COR-L47 (cell line): ENCODE measurements at regions not wholly inside any gene's neighbourhood (a gene's known extent, or its start where the extent isn't known, plus 50 kb on each side); places are given as distances from the start of the nearest gene placed in this dataset.

Experiments used
- DNase-seq: peaks from one replicate; lab custom pipeline; 2025; lab: John Stamatoyannopoulos, UW

DNA sequence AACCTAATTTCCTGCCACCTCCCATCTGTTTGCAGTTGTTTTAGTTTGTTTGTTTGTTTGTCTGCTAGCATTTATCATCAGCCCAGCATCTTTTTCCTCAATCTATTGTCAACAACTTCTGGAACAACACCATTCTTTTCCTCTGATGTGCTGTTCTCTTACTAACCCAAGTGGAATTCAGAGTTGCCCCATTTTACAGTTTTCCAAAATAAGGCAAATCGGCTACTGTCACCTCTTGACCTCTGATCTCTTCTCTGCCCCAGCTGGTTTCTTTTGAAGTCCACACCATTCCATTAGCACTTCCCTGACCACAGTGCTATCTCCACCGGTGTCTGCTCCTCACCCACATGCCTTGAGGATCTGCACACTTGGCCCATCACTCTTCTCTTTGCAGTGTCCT lies 102.4 kb downstream of the EFNB2 start:
- no peak for DNase-seq

DNA sequence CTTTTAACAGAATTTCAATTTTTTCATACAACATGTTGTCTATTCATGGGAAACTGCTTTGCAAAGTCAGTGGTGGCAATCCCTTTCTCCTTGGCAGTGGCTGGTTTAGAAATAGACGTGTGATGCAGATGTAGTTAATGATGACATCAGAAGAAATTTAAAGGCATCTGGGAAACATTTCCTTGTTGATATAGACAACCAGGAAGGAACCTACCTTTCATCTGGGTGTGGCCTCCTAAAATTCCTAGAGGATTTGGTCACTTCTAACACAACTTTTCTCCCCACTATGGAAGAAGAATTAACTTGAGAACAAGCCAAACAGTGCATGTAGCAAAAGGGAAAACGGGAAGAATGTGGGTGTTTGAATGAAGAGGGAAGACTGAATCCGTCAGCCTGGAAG lies 102.8 kb downstream of the EFNB2 start:
- DNase-seq, result no peak

DNA sequence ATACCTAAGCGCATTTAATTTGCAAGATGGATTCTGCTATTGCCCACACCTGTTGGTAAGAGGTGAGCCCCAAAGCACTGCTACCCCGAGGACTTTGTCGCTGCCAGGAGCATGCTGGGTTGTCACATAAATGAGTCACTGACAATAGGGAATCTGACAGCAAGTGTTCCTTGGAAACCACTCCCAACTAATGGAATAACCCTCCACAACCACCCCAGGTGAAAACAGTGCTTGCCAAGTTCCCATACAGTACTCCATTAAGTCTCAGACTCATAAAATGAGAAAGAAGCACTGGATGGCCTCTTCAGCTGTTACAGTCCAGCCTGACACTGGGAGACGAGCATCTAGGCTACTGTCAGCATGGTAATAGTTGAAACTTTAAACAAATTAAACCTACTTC lies 108.6 kb downstream of the EFNB2 start:
- DNase-seq, result peak; percentile 51

DNA sequence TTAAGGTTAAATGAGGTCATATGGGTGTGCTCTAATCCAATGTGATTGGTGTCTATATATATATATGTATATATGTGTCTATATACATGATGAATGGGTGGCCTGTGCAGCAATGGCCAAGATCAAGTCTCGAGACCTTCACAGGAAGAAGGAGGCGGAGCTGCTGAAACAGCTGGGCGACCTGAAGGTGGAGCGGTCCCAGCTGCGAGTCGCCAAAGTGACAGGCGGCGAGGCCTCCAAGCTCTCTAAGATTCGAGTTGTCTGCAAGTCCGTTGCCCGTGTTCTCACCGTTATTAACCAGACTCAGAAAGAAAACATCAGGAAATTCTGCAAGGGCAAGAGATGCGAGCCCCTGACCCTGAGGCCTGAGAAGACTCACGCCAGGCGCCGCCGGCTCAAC lies 109.8 kb downstream of the EFNB2 start:
- no peak for DNase-seq

GRCh38 chr13:106424805-106425204 lies 110.7 kb downstream of the EFNB2 start:
- no peak for DNase-seq

DNA sequence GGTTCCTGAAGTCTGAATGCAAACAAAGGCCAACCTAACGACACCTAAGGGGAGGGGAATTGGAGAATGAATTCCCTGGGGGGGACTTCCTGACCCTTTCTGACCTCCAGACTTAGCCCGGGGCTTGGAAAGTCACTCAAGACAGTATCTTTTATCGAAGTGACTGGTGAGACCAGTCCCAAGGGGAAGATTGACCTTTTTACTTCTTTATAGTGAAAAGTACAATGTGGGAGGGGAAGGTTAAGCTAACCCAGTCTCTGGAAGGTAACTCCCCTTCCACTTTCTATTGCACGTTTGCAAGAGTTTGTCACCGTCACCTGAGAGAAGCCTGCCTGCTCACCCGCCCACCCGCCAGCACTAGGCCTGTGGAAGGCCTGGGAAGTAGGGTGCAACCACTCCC lies 111.9 kb downstream of the EFNB2 start:
- no peak for DNase-seq

GRCh38 chr13:106418556-106418955 lies 116.9 kb downstream of the EFNB2 start:
- DNase-seq, result no peak

- no peak for DNase-seq
Measured at GRCh38 chr13:106417467-106418110, 117.9 kb downstream of the EFNB2 start.

- DNase-seq, result no peak
Measured at GRCh38 chr13:106416645-106417044, 118.8 kb downstream of the EFNB2 start.

DNA sequence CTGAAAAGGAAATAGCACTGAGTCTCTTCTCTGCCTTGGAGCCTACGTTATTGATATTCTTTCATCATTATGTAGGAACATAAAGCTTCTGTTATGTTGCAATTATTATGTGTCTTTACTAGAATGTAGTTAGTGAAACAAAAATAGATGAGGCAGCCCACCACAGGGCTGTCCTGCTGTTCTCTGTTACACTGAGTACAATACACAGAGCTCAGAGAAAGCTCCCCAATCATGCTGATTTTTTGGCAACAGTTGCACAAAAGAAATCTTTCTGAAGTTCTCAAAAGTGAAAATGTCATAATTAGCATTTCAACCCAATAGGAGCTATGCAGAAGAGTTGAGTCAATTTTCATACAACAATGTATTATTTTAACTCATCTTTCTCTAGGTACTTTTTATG lies 119.5 kb downstream of the EFNB2 start:
- DNase-seq, result no peak

- no peak for DNase-seq
Measured at GRCh38 chr13:106415442-106415841, 120.0 kb downstream of the EFNB2 start.

GRCh38 chr13:106407338-106407737 lies 128.1 kb downstream of the EFNB2 start:
- no peak for DNase-seq

DNA sequence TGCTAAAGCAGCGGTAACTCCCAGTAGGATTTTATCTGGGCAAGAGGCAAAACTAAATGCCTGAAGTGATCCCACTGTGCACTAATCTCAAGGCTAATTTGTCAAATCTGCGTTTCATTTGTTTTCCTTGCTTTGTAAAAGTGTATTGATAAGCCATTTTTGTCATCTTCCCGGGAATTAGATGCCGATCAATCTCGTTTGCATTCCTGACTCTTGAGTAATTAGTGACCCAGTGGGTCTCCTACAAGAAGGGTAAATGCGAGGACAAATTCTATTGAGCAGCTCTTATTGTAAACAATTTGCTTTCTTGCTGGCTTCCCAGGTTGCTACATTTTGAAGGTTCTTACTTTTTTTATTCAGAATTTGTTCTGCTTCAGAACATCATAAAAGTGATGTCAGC lies 129.7 kb downstream of the EFNB2 start:
- no peak for DNase-seq

DNA sequence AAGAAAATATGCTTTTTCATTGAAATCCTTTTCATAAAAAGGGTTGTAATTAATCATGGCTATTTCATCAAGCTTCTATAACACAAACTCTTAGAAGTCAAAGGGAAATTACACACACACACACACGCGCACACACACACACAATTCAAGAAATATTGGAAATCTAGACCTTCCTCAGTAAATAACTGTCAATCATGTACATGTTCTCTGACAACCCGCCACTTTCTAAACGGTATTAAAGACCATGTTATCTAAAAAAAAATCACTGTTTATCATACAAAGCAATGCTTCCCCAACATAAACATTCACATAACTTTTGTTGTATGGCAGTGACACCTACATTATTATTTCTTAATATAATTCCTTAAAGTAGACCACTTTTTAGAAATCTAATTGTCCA lies 132.2 kb downstream of the EFNB2 start:
- DNase-seq, result no peak

- no peak for DNase-seq
Measured at GRCh38 chr13:106402866-106403265, 132.6 kb downstream of the EFNB2 start.

DNA sequence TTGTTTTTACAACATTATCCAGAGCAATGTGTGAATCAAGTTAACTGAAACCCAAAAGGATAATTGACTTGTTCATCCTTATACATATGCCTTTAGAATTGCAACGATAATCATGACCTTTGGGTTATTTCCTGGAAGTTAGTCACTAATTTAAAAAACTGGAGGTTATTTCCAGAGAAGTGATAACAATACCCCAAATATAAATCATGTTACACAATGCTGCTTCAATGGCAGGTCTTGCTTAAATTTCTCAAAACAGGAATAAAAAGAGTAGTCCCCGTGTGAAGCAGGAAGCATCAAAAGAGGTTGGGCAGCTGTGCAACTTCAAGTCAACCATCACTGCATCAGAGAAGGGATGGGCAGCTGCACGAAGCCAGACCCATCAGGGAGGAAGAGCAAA lies 134.4 kb downstream of the EFNB2 start:
- no peak for DNase-seq

DNA sequence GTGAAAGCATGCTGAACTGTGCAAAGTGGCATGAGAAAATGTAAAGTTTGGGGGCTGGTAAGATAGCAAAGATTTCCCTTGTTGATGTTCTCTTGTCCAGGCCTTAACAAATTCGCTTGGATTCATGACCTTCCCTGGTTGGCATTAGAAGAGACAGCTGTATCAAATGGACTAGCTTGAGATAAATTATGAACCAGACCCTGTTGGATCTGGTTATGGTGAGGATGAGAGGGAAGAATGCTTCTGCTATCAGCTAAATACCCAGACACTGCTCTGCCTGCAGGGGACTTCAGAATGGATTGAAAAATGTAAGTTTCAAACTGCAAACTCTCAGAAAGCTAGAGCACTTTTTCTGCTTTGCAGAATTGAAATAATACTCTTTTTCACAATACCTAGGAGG lies 135.2 kb downstream of the EFNB2 start:
- DNase-seq, result no peak

DNA sequence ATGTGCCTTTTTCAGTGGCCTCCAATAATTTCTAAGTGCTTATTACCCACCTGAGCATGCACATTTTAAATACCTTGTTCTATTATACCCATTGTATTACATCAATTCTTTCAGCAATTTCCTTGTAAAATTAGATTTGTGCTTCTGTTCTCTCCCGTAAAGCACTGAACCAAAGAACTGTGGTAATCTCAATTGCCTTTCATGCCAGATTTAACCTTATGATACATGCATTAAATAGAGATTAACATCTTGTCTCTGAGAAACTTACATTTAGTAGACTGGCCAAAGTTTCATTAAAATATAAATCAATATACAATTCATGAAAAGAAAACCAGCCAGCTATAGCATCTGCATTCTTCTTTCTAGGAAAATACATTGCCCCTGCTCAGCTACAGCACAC lies 137.2 kb downstream of the EFNB2 start:
- DNase-seq, result no peak

DNA sequence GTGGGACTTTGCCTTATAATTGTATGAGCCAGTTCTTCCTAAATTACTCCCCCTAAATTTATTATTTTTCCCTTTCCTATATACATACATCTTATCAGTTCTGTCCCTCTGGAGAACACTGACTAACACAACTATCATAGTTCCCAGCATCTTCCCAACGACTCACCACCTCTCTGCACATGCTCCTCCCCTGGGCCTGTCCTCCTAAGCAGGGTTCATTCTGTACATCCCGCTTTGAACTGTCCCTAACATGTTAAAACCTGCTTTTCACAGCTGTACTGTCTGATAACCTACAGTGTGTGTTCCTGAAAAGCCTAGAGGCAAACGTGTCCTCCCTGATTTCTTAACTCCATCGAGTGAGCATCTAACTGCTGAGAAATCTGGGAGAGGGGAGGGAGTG lies 141.7 kb downstream of the EFNB2 start:
- no peak for DNase-seq

DNA sequence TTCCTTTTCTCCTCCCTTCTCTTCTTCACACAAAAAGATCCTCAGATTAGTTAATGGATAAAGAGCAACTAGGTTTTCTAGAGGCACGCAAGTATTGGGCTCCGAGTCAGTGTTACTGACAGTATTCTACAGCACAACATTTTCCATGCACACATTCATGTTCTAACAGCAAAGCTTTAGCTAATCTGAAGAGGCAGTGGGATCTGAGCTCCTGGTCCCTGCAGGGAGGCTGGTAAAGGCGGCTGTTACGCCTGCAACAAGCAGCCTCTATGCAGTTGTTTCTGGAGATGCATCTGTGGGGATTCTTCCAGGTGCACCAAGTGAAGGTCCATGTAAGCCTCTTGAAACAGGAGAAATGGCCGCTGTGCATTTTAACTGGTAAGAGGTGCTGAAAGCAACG lies 143.8 kb downstream of the EFNB2 start:
- no peak for DNase-seq

GRCh38 chr13:106391271-106391670 lies 144.2 kb downstream of the EFNB2 start:
- no peak for DNase-seq

DNA sequence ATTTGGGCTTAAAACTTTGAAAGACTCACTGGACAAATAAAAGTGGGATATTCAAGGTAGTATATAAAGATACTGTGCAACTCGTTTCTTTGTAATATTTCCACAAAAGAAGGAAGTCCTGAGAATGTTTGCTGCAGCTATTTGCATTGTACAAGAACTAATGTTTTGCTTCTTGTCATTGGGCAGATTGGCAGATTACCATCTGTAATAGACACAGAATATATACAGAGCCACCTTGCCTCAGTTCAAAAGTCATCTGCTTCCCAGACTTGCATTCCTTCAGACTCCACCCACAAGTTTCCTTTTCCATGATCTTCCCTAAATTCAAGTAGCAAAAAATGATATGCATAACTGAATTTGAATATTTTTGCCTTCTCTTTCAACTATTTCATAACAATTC lies 145.1 kb downstream of the EFNB2 start:
- no peak for DNase-seq

DNA sequence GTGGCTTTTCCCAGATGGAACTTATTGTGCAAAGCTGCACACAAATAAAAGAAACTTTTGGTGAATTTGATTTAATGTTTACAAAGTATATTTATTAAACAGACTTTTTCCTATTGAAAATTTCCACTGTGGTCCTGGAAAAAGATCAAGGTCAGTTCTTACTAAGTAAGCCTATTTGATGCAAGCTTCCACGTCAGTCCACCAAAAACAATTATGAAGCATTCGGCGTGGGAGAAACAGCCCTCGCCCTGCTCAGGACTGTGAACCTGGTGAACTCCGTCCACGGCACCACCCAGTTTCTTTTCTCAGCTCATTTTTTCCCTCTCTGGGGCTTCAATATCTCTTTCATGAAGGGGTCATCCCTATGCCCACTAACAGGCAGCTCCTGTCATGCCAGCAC lies 149.8 kb downstream of the EFNB2 start:
- no peak for DNase-seq

GRCh38 chr13:106384516-106384915 lies 150.9 kb downstream of the EFNB2 start:
- DNase-seq, result no peak

GRCh38 chr13:106383791-106384190 lies 151.7 kb downstream of the EFNB2 start:
- no peak for DNase-seq
